ENCODE measurements at regions not wholly inside any gene's neighbourhood (a gene's known extent, or its start where the extent isn't known, plus 50 kb on each side); places are given as distances from the start of the nearest gene placed in this dataset.

GRCh38 chr14:50008974-50009373 lies 107.4 kb downstream of the VCPKMT start:
- TF ChIP-seq SIN3A (IDR thresholded peaks at IDR 0.05; ENCODE audit: borderline replicate concordance, insufficient read depth, low read length) (no peak), POLR2AphosphoS5 (IDR thresholded peaks at IDR 0.05; ENCODE audit: low read depth, low read length) (no peak), TAF1 (IDR thresholded peaks at IDR 0.05; ENCODE audit: borderline replicate concordance, insufficient read depth, low read length) (no peak), REST (IDR thresholded peaks at IDR 0.05; ENCODE audit: insufficient read depth in 1 of 2, low read depth in 2 of 2, low read length in 2 of 2) (no peak), FOXP2 (optimal IDR thresholded peaks at IDR 0.05; ENCODE audit: borderline replicate concordance, extremely low read depth, extremely low read length, insufficient read depth) (no peak)

- TF ChIP-seq TAF1 (IDR thresholded peaks at IDR 0.05; ENCODE audit: borderline replicate concordance, insufficient read depth, low read length): no peak
- no peak for TF ChIP-seq FOXP2 (optimal IDR thresholded peaks at IDR 0.05; ENCODE audit: borderline replicate concordance, extremely low read depth, extremely low read length, insufficient read depth)
- TF ChIP-seq POLR2AphosphoS5 (IDR thresholded peaks at IDR 0.05; ENCODE audit: low read depth, low read length): no peak
- no peak for TF ChIP-seq REST (IDR thresholded peaks at IDR 0.05; ENCODE audit: insufficient read depth in 1 of 2, low read depth in 2 of 2, low read length in 2 of 2)
- no peak for TF ChIP-seq SIN3A (IDR thresholded peaks at IDR 0.05; ENCODE audit: borderline replicate concordance, insufficient read depth, low read length)
Observed at GRCh38 chr14:50010752-50011151, 105.6 kb downstream of the VCPKMT start.

- TF ChIP-seq POLR2AphosphoS5 (IDR thresholded peaks at IDR 0.05; ENCODE audit: low read depth, low read length) (no peak), SIN3A (IDR thresholded peaks at IDR 0.05; ENCODE audit: borderline replicate concordance, insufficient read depth, low read length) (no peak), TAF1 (IDR thresholded peaks at IDR 0.05; ENCODE audit: borderline replicate concordance, insufficient read depth, low read length) (no peak), REST (IDR thresholded peaks at IDR 0.05; ENCODE audit: insufficient read depth in 1 of 2, low read depth in 2 of 2, low read length in 2 of 2) (no peak), FOXP2 (optimal IDR thresholded peaks at IDR 0.05; ENCODE audit: borderline replicate concordance, extremely low read depth, extremely low read length, insufficient read depth) (no peak)
Observed at GRCh38 chr14:50011242-50011641, 105.1 kb downstream of the VCPKMT start.

GRCh38 chr14:50012644-50013043 lies 103.7 kb downstream of the VCPKMT start:
- no peak for TF ChIP-seq REST (IDR thresholded peaks at IDR 0.05; ENCODE audit: insufficient read depth in 1 of 2, low read depth in 2 of 2, low read length in 2 of 2)
- TF ChIP-seq TAF1 (IDR thresholded peaks at IDR 0.05; ENCODE audit: borderline replicate concordance, insufficient read depth, low read length): no peak
- no peak for TF ChIP-seq SIN3A (IDR thresholded peaks at IDR 0.05; ENCODE audit: borderline replicate concordance, insufficient read depth, low read length)
- no peak for TF ChIP-seq FOXP2 (optimal IDR thresholded peaks at IDR 0.05; ENCODE audit: borderline replicate concordance, extremely low read depth, extremely low read length, insufficient read depth)
- no peak for TF ChIP-seq POLR2AphosphoS5 (IDR thresholded peaks at IDR 0.05; ENCODE audit: low read depth, low read length)

Data from PFSK-1 (cell line).